T-cell (primary cell): ENCODE measurements at regions not wholly inside any gene's neighbourhood (a gene's known extent, or its start where the extent isn't known, plus 50 kb on each side); places are given as distances from the start of the nearest gene placed in this dataset.

Experiments used
- ATAC-seq, 4 experiments: fragments of 200-7000 bp in 3 of 4; fragments of 150-1000 bp in 1 of 4; cut with Tn5 transposase; replicated peaks in 1 of 4; 1 replicate in 3 of 4; 2 replicates in 1 of 4; pipeline ENCODE4 v1.10.0; 2021; ENCODE audit warnings: moderate library complexity in 3 of 4, mild to moderate bottlenecking in 2 of 4, moderate number of reproducible peaks in 1 of 4
- CTCF ChIA-PET, 2 donors: fragments of 300-600 bp; sonication (Branson Sonifier 250); formaldehyde crosslinking; loops; one replicate each; lab custom pipeline; 2022; ENCODE audit warnings: antibody characterized with exemption in 2 of 2; lab: Charles Lee
- POLR2A ChIA-PET, 2 donors: fragments of 300-600 bp; sonication (Branson Sonifier 250); formaldehyde crosslinking; loops; one replicate each; lab custom pipeline; 2022; ENCODE audit warnings: antibody characterized with exemption in 2 of 2; lab: Charles Lee
- DNase-seq, 35 experiments: peaks; one replicate each; pipeline versions ENCODE4 v3.0.0 to v3.0.0-alpha.2; 2013 to 2023
- H3K27ac ChIP-seq: one replicate; pipeline ENCODE4 v1.5.1; 2013; ENCODE audit warnings: low read length
- H3K27me3 ChIP-seq, 2 experiments: replicated peaks in 1 of 2; 1 replicate in 1 of 2; 2 replicates in 1 of 2; pipeline versions ENCODE4 v1.6.1 to v1.7.0; 2013; ENCODE audit warnings: low read length in 1 of 2, mixed read lengths in 1 of 2; ENCODE audit not compliant: control insufficient read depth in 2 of 2, insufficient read depth in 2 of 2; ENCODE audit errors: extremely low read depth in 1 of 2
- H3K36me3 ChIP-seq, 2 donors: 1 replicate in 1 of 2; 2 replicates in 1 of 2; pipeline versions ENCODE4 v1.6.1 to v1.7.0; 2013; ENCODE audit warnings: low read length in 1 of 2; ENCODE audit not compliant: control insufficient read depth in 2 of 2, insufficient read depth in 1 of 2; ENCODE audit errors: extremely low read depth in 1 of 2
- H3K4me1 ChIP-seq, 2 experiments: 1 replicate in 1 of 2; 2 replicates in 1 of 2; pipeline versions ENCODE4 v1.6.1 to v1.7.0; 2013; ENCODE audit warnings: low read length in 2 of 2, mixed read lengths in 1 of 2; ENCODE audit not compliant: insufficient read depth in 2 of 2, control insufficient read depth in 1 of 2; ENCODE audit errors: extremely low read depth in 1 of 2
- H3K4me3 ChIP-seq, 2 donors: 1 replicate in 1 of 2; 2 replicates in 1 of 2; pipeline versions ENCODE4 v1.5.1 to v1.7.0; 2013; ENCODE audit warnings: mild to moderate bottlenecking in 2 of 2, low read length in 1 of 2, moderate library complexity in 1 of 2; ENCODE audit not compliant: control insufficient read depth in 1 of 2; ENCODE audit errors: extremely low read depth in 1 of 2
- H3K9me3 ChIP-seq: 2 replicates; pipeline ENCODE4 v1.7.0; 2013
- H3K27ac Mint-ChIP-seq, 2 donors: one replicate each; pipeline ENCODE4 v1.8.0; 2020 to 2021; ENCODE audit warnings: mild to moderate bottlenecking in 2 of 2, mixed read lengths in 2 of 2
- H3K27me3 Mint-ChIP-seq, 2 donors: one replicate each; pipeline ENCODE4 v1.8.0; 2021 to 2022; ENCODE audit warnings: mixed read lengths in 2 of 2
- H3K36me3 Mint-ChIP-seq: one replicate; pipeline ENCODE4 v1.8.0; 2021; ENCODE audit warnings: mixed read lengths
- H3K4me1 Mint-ChIP-seq, 3 donors: one replicate each; pipeline ENCODE4 v1.8.0; 2020 to 2022; ENCODE audit warnings: mixed read lengths in 3 of 3, mild to moderate bottlenecking in 1 of 3
- H3K4me3 Mint-ChIP-seq, 3 donors: one replicate each; pipeline ENCODE4 v1.8.0; 2020 to 2022; ENCODE audit warnings: mild to moderate bottlenecking in 3 of 3, mixed read lengths in 3 of 3, moderate library complexity in 3 of 3
- H3K9me3 Mint-ChIP-seq, 3 donors: one replicate each; pipeline ENCODE4 v1.8.0; 2020 to 2022; ENCODE audit warnings: mixed read lengths in 3 of 3
- WGBS: methylation state at CpG from one replicate; pipeline ENCODE4 v1.1.5; 2013; ENCODE audit warnings: missing lambda C conversion rate; ENCODE audit not compliant: insufficient coverage; 5-methylcytosine and 5-hydroxymethylcytosine counted together

GRCh38 chr22:27213766-27214581, 556.6 kb downstream of the MIAT start:
- no peak overlapping the region for H3K4me3 Mint-ChIP-seq

GRCh38 chr22:27214691-27215090, 557.3 kb downstream of the MIAT start:
- no peak for DNase-seq
- H3K9me3 Mint-ChIP-seq, result no peaks in the 10 kb centered on the region
- peaks cover 28 to 29% of the 10 kb centered on the region in 2 donors for H3K27me3 Mint-ChIP-seq
- ChIA-PET CTCF (no interaction called here), POLR2A (no interaction called here)
- no peak overlapping the region for H3K4me3 Mint-ChIP-seq
- Histone ChIP-seq H3K27ac (no peak overlapping the region), H3K4me1 (no peaks in the 10 kb centered on the region), H3K27me3 (peaks cover 6 to 29% of the 10 kb centered on the region in 2 experiments), H3K36me3 (no peaks in the 10 kb centered on the region), H3K4me3 (no peak overlapping the region), H3K9me3 (no peaks in the 10 kb centered on the region)
- no peaks in the 10 kb centered on the region for H3K36me3 Mint-ChIP-seq
- no peak overlapping the region for H3K27ac Mint-ChIP-seq
- no peak for ATAC-seq
- WGBS, result 61% methylated on average over 6 of the region's 6 CpGs
- no peaks in the 10 kb centered on the region for H3K4me1 Mint-ChIP-seq

More at GRCh38 chr22:27213766-27214581, 556.6 kb downstream of the MIAT start:
- no peaks in the 10 kb centered on the region for H3K9me3 ChIP-seq
- Mint-ChIP-seq H3K27ac (no peak overlapping the region), H3K4me1 (no peaks in the 10 kb centered on the region), H3K36me3 (no peaks in the 10 kb centered on the region), H3K9me3 (no peaks in the 10 kb centered on the region), H3K27me3 (peaks cover 26 to 27% of the 10 kb centered on the region in 2 donors)
- DNase-seq, result no peak
- no peaks in the 10 kb centered on the region for H3K4me1 ChIP-seq
- ATAC-seq, result no peak
- WGBS, result 90% methylated on average over 11 of the region's 17 CpGs
- POLR2A ChIA-PET, result no interaction called here
- H3K27me3 ChIP-seq, result peaks cover 6 to 26% of the 10 kb centered on the region in 2 experiments
- CTCF ChIA-PET, result no interaction called here
- H3K27ac ChIP-seq, result no peak overlapping the region
- no peak overlapping the region for H3K4me3 ChIP-seq
- no peaks in the 10 kb centered on the region for H3K36me3 ChIP-seq

GRCh38 chr22:27215871-27216270, 558.5 kb downstream of the MIAT start:
- ChIA-PET POLR2A (no interaction called here), CTCF (no interaction called here)
- Mint-ChIP-seq H3K9me3 (no peaks in the 10 kb centered on the region), H3K4me3 (no peak overlapping the region), H3K36me3 (no peaks in the 10 kb centered on the region), H3K4me1 (no peaks in the 10 kb centered on the region), H3K27me3 (peaks cover 27 to 31% of the 10 kb centered on the region in 2 donors), H3K27ac (no peak overlapping the region)
- 62% methylated on average over 4 of the region's 5 CpGs for WGBS
- Histone ChIP-seq H3K4me1 (no peaks in the 10 kb centered on the region), H3K27ac (no peak overlapping the region), H3K9me3 (no peaks in the 10 kb centered on the region), H3K27me3 (peaks cover 6 to 26% of the 10 kb centered on the region in 2 experiments), H3K4me3 (no peak overlapping the region), H3K36me3 (no peaks in the 10 kb centered on the region)
- no peak for DNase-seq
- no peak for ATAC-seq

- no peak overlapping the region for H3K27ac Mint-ChIP-seq
- no peaks in the 10 kb centered on the region for H3K4me1 ChIP-seq
- no peaks in the 10 kb centered on the region for H3K9me3 Mint-ChIP-seq
- H3K36me3 ChIP-seq, result no peaks in the 10 kb centered on the region
- no peak overlapping the region for H3K4me3 Mint-ChIP-seq
- H3K9me3 ChIP-seq, result no peaks in the 10 kb centered on the region
- H3K4me3 ChIP-seq, result no peak overlapping the region
- no peaks in the 10 kb centered on the region for H3K4me1 Mint-ChIP-seq
- ChIA-PET POLR2A (no interaction called here), CTCF (no interaction called here)
- DNase-seq (no peak), ATAC-seq (no peak)
- no peak overlapping the region for H3K27ac ChIP-seq
- peaks cover 27 to 31% of the 10 kb centered on the region in 2 donors for H3K27me3 Mint-ChIP-seq
- no peaks in the 10 kb centered on the region for H3K36me3 Mint-ChIP-seq
- 100% methylated on average over 1 of the region's 1 CpG for WGBS
- peaks cover 6 to 26% of the 10 kb centered on the region in 2 experiments for H3K27me3 ChIP-seq
Observed at GRCh38 chr22:27216444-27216843, 559.1 kb downstream of the MIAT start.

- no peaks in the 10 kb centered on the region for H3K9me3 Mint-ChIP-seq
- no peak for ATAC-seq
- H3K27me3 ChIP-seq, result peaks cover 5 to 26% of the 10 kb centered on the region in 2 experiments
- H3K9me3 ChIP-seq, result no peaks in the 10 kb centered on the region
- H3K27me3 Mint-ChIP-seq, result peaks cover 23 to 31% of the 10 kb centered on the region in 2 donors
- H3K36me3 Mint-ChIP-seq, result no peaks in the 10 kb centered on the region
- DNase-seq, result no peak
- no peak overlapping the region for H3K4me3 Mint-ChIP-seq
- H3K27ac Mint-ChIP-seq, result no peak overlapping the region
- WGBS, result 63% methylated on average over 1 of the region's 3 CpGs
- no peak overlapping the region for H3K4me3 ChIP-seq
- no peaks in the 10 kb centered on the region for H3K36me3 ChIP-seq
- ChIA-PET CTCF (no interaction called here), POLR2A (no interaction called here)
- H3K4me1 Mint-ChIP-seq, result no peaks in the 10 kb centered on the region
- H3K27ac ChIP-seq, result no peak overlapping the region
- no peaks in the 10 kb centered on the region for H3K4me1 ChIP-seq
Observed at GRCh38 chr22:27217154-27217553, 559.8 kb downstream of the MIAT start.

- Histone ChIP-seq H3K27ac (no peak overlapping the region), H3K4me1 (no peaks in the 10 kb centered on the region), H3K4me3 (no peak overlapping the region), H3K9me3 (no peaks in the 10 kb centered on the region), H3K27me3 (peaks cover 0 to 25% of the 10 kb centered on the region in 2 experiments), H3K36me3 (no peaks in the 10 kb centered on the region)
- Mint-ChIP-seq H3K9me3 (no peaks in the 10 kb centered on the region), H3K4me3 (no peak overlapping the region), H3K27ac (no peak overlapping the region), H3K27me3 (peaks cover 22 to 24% of the 10 kb centered on the region in 2 donors), H3K4me1 (no peaks in the 10 kb centered on the region), H3K36me3 (no peaks in the 10 kb centered on the region)
- ChIA-PET CTCF (no interaction called here), POLR2A (no interaction called here)
- 81% methylated on average over 10 of the region's 16 CpGs for WGBS
- DNase-seq (no peak), ATAC-seq (no peak)
Observed at GRCh38 chr22:27218012-27218920, 560.9 kb downstream of the MIAT start.
